ENCODE measurements at regions not wholly inside any gene's neighbourhood (a gene's known extent, or its start where the extent isn't known, plus 50 kb on each side); places are given as distances from the start of the nearest gene placed in this dataset.

DNA sequence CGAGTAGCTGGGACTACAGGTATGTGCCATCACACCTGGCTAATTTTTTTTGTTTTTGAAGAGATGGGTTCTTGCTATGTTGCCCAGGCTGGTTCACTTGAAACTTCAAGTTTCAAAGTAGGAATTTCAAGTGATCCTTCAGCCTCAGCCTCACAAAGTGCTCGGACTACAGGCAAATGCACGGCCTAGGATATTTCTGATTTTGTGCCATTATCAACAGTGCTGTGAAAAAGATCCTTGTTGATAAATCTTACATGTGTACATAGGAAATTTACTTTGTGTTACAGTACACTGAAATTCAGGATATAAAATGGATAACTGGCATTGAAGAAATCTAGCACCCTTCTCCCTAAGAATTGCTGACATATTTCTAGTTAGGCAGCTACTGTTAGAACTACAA lies 184.6 kb upstream of the PRDM1 start:
- no peak for DNase-seq

DNA sequence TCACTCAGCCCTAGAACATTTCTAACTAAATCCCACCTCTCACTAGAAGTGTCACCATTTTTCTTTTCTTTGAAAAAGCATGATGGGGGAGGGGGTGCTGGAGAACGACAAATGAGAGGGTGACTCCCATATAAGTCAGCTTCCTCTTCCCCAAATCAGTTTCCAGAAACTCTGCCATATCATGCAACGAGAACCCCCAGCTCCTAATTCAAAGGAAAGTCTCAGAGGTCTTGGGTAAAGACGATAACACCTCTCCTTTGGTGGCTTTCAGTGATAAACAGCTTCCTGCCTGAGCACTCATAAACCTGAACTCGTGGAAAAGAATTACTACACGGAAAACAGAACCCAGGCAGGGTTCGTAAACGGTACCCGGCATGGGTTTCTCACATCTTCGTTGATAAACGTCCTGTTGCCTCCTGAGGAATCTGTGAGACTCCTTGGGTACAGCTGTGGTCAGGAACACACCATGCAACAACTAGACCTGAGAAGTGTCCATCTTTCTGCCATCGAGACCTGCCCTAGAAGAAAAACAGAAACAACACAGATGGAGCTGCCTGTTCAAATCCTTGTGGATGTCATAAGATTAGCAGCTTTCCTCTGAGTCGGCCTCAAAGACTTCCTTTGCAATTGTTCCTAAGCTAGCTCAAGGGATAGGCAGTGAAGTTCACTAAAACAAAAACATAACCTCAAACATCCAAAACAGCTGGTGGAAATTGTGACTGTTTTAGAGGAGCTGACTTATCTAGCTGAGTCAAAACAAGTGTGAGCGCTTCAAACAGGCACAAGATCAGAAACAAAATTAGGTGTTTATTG lies 185.8 kb upstream of the PRDM1 start:
- no peak for DNase-seq

DNA sequence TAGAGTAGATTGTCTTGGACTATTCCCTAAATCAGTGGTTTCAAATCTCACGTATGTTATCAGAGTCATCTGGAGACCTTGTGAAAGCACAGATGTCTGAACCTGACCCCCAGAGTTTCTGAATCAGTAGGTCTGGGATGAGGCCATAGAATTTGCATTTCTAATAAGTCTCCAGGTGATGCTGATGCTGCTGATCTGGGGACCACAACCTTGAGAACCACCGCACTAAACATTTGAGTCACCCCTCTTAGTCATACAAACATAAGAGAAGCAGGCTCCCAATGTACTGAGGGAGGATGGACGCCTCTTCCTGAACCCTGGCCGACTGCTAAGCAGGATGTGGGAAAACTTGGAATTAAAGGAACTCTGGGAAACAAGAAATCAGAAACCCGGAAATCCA lies 187.8 kb upstream of the PRDM1 start:
- DNase-seq = no peak

DNA sequence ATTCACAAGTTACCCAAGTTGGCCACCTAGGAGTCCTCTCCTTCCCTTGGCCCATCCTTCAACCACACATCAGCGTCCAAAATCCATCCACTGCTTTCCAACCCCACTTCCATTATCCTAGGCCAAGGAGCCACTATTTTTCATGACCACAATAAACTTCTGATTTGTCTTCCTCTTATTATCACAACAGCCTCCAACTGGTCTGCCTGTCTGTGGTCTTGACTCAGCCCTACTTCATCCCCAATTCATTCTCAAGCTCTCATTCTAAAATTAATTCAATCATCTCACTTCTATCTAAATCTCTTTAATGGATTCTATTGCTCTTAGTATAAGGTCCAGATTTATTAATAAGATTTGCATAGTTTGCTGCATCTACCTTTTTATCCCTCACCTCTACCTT lies 189.0 kb upstream of the PRDM1 start:
- no peak for DNase-seq

DNA sequence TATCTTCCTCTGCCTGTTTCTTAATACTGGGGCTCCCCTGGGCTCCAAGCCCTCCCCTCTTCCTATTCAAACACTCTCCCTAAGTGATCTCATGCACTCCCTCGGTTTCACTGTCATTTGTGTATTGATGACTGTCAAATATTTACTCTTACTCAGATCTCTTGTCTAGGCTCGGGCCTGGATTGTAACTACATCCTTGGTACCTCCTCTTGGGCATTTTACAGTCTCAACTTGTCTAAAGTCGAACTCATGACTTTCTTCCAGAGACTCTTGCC lies 189.4 kb upstream of the PRDM1 start:
- no peak for DNase-seq

DNA sequence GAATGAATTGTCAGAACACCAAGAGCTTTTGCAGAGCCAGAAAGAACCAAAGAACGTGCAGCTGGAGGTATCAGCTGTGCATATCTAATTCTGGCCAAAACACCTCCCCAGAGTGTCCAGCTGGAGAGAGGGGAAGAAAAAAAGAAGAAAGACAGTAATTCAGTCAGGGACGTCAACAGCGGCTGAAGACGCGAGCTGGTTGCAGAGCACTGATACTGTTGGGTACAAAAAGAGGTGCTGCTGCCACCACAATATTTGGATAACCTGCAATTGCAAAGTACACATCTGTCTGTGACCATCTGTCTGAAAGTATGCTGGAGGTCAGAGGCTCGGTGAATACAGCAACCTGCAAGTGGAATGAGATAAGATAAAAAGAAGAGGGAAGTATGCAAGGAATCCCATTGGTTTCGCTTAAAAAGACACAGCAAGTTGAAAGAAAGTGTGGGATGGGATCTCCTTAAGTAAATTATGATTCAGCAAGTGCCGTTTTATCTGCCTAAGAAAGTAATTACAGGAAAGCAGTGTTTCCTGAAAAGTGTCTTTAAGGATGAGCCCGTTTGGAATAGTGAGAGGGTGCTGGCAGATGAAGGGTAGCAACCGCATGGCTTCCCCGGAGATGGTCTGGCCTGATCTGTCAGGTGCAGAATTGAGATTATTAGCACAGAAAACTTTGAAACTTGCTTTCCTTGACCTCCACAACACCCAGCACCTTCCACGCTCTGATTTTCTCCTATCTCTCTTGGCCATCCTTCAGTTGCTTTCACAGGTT lies 189.9 kb upstream of the PRDM1 start:
- no peak for DNase-seq

DNA sequence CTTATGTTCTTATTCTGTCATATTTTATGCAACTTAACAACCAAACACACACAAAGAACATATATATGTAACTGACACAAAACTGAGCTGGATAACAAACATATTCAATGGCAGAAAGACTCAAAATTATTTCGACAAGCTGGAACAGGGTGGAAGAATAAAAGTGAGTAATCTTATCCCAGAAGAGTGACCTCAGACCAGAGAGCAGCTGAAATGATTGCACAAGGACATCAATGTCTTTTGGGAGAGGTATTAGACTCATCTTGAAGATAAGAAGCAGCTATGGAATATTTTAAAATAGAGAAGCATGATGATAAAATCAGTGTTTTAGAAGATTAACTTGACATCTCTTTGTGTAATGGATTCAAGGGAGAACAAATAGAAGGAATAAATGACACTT lies 191.6 kb upstream of the PRDM1 start:
- no peak for DNase-seq

DNA sequence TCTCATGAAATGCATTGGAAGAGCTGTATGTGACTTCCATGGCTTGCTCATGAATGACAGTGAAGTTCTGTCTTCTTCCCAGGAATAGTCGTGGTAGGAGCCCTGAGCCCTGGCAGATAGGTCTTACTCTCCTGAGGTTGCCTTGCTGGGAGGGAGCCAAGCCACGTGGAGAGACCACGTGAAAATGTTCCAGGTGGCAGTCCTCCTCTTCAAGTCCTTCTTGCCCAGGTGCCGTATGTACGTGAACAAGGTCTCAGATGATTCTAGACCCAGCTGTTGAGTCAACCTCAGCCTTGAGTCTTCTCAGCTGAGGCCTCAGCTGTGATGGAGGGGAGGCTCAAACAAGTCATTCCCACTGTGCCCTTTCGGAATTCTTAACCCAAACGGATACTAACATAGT lies 192.4 kb upstream of the PRDM1 start:
- no peak for DNase-seq

DNA sequence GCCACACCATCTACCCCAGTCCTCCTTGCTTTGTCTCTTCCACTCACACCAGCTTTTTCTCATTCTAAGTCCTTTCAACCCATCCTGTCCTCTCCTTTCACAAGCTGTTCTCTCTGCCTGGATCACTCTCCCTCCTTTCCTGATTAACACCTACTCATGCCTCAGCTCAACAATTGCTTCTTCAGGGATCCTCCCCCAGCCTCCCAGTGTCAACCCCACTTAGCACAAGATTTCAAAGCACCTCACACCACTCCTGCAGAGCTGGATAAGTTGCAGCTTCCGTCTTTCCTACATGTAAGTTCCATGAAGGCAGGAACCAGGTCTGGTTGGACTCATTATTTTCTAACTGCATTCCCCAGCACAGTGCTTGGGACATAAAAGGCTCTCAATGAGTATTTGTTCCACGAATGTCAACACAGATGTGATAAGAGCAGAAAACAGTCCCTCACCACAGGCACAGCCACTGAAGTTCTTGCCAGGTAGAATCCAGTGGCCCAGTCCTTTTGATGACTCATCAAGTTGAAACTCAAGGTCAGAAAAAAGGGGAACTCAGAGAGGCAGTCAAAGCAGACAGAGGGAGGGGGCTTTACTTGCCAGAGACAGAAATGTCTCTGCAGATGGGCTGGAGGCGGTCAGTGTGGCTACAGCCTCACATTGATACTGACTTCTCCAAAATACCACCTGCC lies 193.4 kb upstream of the PRDM1 start:
- DNase-seq = no peak

DNA sequence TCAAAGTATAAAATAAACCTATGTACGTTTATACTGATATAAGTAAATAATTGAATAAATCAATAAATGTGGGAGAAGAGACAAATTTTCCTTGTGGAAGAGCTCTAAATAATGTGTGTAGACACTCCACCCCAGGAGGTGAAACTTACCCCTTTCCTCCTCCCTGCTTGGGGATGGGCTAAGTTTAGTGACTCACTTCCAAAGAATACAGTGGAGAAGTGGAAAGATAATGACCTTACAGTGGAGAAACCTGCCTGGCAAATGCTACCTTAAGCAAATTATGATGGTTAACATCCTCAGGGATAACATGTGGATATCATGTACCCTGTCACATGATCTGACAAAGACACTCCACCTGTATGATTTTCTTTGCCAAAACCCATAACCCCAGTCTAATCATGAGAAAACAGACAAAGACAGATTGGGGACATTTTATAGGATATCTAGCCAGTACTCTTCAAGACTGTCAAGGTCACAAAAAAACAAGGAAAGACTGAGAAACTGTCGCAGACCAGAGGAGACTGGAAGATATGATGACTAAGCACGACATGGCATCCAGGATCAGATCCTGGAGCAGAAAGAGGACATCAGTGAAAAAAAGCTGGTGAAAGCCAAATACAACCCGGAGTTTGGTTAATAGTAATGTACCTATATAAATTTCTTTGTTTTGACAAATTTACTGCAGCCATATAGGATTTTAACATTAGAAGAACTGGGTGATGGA lies 195.5 kb upstream of the PRDM1 start:
- DNase-seq = no peak

DNA sequence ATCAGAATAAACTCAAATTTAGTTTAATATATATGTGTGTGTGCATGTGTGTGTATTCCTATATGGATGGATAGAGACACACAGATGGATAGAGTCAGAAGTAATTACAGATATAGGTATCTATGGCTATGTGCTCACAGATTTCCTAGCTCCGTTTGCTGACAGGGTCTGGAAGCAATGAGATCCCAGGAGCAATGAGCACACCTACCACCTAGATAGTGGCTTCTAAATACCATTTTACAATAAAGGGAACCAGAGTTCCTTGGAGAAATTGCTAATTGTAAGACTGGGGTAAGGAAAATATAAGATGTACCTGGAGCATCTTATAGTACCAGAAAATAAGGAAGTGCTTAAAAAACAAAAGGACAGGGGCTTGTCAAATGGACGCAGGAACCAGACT lies 196.2 kb upstream of the PRDM1 start:
- DNase-seq = no peak

DNA sequence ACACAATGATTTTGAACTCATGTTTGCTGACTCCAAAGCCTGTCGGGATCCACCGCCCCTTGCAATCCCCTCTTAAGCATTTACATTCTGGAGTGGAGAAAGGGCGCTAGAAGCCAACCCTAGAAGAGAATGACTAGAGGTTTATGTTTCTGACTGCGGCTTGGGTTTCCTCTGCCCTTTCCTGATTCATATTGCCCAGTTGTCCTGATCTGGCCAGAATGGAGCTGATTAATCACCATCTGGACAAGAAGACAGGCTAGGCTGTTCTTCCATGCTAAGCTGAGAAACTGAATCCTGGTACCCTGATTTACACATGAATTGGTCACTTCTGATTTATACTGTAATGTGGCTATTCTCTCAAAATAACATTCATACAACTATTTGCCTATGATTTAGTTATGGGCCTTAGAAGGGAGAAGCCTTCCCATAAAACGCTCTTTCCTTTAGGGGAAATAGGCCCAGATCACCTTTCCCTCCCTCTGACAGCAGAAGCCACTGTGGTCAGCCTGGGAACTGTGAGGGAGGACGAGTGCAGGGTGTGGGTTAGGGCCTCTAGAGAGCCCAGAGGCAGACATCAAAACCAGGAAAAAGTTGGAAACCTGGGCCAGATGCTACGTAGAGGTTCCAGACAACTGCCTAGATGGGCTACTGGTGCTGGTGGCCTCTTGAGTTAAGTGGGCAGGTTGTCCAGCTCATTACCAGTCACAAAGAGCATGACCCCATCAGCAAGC lies 199.2 kb upstream of the PRDM1 start:
- DNase-seq = no peak

DNA sequence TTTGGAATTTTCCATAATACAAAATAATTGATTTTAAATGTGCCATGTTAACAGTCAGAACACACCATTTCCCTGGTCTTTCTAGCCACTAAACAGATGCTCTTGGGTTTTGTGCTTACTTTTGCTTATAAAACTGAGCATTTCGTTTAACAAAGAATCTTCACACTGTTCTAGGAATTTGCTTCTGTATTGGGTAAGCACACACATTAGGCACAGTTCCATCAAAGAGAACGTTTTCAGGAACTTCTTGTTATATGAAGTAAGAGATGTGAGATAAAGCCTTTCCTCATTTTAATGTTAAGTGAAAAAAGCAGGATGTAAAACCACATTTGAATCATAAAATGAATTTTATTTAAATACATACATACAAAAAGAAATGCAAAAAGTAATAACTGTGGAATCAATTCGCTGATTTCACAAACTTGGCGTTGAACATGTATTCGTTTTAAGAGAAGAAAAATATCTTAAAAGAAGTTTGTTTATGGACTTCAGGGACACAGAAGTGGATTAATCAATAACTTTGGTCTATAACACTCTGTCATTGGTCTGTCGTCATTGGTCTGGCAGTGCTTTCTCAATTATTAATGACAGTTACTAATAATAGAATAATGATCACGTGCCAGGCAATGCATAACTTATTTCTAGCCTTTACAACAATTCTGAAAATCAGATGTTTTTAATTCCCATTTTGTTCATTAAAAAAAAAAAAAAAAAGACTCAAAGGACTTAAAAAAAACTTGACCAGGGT lies 199.9 kb upstream of the PRDM1 start:
- DNase-seq = no peak

DNA sequence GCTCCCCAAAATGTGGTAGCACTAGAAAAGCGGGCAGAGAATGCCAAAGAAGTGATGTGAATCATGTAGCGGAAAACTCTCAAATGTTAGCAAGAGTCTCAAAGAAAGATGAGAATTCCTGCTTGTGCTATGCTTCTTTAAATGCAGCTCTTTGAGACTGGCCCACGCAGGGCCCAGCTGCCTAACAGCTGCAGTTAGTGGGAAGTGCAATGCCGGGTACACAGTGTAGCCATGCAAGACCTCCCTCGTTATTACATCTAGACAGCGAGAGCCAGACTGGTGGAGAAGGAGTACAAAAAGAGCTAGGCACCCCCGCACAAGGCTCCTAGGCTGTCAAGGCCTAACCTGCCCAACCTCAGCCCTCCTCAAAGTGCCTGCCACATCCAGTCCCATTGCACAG lies 201.7 kb upstream of the PRDM1 start:
- DNase-seq = no peak

DNA sequence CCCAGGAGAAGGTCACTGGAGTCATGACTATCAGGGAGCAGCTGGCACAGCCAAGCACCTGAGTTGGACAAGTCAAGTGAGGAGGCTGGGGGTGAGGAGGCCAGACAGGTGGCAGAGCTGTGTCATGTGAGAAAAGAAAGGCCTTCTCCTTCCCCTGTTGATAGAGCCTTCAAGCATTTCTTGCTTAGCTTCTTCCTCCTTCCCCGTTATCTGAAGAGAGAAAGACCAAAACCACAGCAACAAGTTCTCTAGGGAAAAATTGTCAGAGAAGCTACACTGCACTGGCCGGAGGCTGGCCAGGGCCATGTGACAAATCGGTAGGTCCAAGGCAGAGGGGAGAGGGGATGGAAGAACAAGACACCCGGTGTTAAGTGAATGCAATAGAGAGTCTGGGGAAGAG lies 202.1 kb upstream of the PRDM1 start:
- no peak for DNase-seq

DNA sequence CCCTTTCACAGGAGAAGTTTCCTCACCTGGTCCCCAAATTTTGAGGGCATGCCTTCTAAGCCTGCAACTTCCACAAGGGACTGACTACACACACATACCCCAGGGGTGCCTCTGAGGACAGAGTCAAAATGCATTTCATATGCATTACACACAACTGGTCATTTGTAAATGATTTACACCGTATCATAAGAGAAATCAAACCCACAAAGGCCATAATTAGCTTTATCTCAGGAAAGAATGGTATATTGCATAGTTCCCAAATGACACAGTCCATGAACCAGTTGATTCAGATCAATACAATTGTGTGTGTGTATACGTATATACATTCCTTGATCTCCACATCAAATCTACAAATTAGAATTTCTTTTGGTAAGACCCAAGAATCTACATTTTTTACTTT lies 203.3 kb upstream of the PRDM1 start:
- DNase-seq = no peak

DNA sequence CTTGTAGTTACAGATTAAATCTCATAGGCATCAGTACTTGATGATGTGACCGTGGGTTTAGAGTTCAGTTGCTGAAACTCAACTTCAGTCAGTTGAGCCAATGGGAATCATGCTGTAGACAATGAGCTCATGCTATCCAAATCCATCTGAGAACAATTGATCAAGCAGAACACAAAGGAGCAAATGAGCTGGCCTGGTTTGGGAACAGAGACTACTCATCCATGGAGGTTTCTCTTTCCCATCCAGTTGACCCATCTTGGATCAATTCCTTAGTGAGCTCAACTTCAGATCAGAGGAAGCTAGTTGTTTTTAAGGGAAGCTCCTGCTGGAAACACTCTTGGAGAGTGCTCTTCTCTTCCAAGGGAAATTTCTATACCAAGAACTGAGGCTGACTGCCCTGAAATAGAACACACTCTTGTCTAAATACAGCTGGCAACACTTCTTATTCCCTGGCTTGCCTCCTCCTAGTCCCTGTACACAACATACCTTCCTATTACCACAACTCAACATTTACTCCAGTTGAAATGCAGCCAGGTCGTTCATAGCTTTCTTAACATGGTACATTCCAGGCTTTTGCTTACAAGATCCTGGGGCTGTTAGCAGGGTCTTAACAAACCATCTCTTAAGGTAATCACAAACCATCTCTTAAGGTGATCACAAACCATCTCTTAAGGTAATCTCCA lies 203.9 kb upstream of the PRDM1 start:
- DNase-seq = no peak

DNA sequence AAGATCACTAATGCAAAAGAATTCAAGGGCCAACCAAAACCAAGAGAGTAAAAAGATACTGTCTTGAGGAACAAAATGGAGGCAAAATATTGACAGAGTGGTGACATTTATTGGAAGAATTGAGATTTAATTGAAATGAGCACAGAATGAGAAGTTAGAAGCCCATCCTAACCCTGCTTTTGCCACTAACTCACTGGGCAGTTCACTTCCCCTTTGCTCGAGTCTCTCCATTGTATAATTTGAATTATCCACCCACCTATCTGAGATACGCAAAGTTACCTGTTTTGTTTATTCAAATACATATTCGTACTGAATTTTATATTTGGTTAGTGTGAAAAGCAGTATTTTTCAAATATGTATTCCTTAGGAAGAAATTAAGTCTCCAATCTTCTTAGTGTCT lies 204.5 kb upstream of the PRDM1 start:
- DNase-seq = no peak

DNA sequence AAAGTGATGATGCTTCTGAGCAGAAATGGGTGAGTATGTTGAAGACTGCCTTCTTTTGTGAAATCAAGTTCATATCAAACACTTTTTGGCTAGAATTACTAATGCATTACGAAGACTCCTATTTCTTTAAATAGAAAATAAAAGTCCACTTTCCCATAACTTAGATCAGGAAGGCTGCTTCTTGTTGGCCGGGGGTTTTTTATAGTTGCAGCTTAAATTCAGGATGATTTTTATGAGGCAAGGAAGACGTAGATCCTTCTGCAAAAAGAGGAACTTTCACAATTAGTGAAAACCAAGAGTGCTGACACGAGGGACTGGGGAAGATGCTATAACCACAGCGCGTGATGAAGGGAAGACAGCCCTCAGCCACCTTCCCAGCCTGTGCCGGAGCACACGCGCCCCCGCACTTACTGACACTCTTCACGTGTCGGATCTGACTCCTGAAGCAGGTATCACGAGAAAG lies 206.1 kb upstream of the PRDM1 start:
- DNase-seq = no peak

DNA sequence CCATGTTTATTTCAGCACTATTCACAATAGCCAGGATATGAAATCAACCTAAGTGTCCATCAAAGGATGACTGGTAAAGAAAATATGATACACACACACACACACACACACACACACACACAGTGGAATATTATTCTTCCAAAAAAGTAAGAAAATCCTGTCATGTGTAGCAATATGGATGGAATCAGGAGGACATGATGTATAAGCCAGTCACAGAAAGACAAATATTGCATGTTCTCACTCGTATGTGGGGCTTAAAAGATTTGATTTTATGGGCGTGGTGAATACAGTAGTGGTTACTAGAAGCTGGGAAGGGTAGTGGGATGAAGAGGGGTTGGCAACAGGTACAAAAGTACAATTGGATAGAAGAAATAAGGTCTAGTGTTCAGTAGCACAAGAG lies 207.0 kb upstream of the PRDM1 start:
- DNase-seq = no peak

DNA sequence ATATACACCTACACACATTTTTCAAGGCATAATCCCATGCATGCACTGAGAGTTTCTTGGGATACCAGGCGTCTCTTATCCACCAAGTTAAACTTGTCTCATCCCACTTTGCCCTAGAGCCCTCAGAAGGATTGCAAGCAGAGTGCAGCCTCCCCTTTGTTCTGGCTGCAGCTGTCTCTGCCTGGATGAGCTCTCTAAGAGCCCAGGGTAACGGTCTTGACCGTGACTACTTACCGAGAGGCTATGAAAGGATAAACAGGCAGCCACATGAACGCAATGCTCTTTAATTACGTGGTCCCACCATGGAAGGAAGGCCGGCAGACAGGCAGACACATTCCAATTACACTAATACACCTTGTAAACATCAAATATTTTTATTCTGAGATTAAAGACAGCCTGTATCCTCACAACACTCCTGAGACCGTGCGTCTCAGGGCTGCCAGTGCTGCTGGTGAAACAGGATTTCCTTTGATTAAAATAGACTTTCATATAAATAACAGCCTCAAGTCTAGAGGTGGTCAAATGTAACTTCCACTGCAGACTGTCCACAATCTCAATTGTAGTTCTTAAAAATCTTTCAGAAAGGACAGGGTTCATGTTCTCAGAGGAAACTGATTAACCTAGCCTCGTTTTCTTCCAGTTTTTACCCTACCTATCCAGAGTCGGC lies 210.0 kb upstream of the PRDM1 start:
- DNase-seq = no peak

Measured in right forelimb (tissue), 1 donor.